C4-2B (cell line): ENCODE measurements at regions not wholly inside any gene's neighbourhood (a gene's known extent, or its start where the extent isn't known, plus 50 kb on each side); places are given as distances from the start of the nearest gene placed in this dataset.

Source experiments
- H3K27ac ChIP-seq: fragments of 450-650 bp; 2 replicates; pipeline ENCODE4 v1.5.1; 2017
- ZFX ChIP-seq: fragments of 450-650 bp; IDR thresholded peaks from 2 replicates; pipeline ENCODE4 v1.6.1; 2017
- TF ChIP-seq, protein P1 (sequence below): fragments of 450-650 bp; conservative IDR thresholded peaks from 2 replicates; pipeline ENCODE4 v1.5.1; 2017; ENCODE audit warnings: mild to moderate bottlenecking

GRCh38 chr11:38159038-38159437 is 1561.0 kb upstream of the RAG2 start:
- no peak overlapping the region for H3K27ac ChIP-seq
- TF ChIP-seq, protein P1, sequence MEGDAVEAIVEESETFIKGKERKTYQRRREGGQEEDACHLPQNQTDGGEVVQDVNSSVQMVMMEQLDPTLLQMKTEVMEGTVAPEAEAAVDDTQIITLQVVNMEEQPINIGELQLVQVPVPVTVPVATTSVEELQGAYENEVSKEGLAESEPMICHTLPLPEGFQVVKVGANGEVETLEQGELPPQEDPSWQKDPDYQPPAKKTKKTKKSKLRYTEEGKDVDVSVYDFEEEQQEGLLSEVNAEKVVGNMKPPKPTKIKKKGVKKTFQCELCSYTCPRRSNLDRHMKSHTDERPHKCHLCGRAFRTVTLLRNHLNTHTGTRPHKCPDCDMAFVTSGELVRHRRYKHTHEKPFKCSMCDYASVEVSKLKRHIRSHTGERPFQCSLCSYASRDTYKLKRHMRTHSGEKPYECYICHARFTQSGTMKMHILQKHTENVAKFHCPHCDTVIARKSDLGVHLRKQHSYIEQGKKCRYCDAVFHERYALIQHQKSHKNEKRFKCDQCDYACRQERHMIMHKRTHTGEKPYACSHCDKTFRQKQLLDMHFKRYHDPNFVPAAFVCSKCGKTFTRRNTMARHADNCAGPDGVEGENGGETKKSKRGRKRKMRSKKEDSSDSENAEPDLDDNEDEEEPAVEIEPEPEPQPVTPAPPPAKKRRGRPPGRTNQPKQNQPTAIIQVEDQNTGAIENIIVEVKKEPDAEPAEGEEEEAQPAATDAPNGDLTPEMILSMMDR = no peak
- TF ChIP-seq ZFX = no peak

- TF ChIP-seq ZFX = no peak
- TF ChIP-seq, protein P1 = no peak
- H3K27ac ChIP-seq = no peak overlapping the region
Observed at GRCh38 chr11:38156495-38157146, 1558.6 kb upstream of the RAG2 start.

DNA sequence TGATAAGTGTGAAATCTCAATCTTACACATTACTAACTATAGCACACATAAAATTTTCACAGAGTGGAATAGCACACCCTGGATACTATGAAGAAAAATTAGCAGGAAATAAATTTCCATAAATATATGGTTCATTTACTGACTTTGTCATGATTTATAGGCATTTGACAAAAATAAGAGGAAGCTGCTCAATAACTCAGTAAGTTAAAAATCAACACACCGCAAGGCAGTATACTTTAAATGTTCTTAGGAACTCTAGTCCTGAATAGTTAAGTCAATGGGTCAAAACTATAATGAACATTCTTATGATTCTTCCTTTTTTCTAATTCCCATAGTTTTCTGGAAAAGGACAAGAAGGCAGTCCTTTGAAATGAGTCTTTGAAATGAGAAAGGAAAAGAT is 1557.8 kb upstream of the RAG2 start:
- H3K27ac ChIP-seq = no peak overlapping the region

GRCh38 chr11:38153985-38154384 is 1555.9 kb upstream of the RAG2 start:
- TF ChIP-seq, protein P1 = no peak
- TF ChIP-seq ZFX = no peak
- H3K27ac ChIP-seq = no peak overlapping the region

More for the DNA sequence above, 1557.8 kb upstream of the RAG2 start:
- no peak for TF ChIP-seq ZFX
- TF ChIP-seq, protein P1 = no peak

GRCh38 chr11:38143852-38144251 is 1545.8 kb upstream of the RAG2 start:
- no peak for TF ChIP-seq ZFX
- TF ChIP-seq, protein P1 = no peak
- no peak overlapping the region for H3K27ac ChIP-seq

DNA sequence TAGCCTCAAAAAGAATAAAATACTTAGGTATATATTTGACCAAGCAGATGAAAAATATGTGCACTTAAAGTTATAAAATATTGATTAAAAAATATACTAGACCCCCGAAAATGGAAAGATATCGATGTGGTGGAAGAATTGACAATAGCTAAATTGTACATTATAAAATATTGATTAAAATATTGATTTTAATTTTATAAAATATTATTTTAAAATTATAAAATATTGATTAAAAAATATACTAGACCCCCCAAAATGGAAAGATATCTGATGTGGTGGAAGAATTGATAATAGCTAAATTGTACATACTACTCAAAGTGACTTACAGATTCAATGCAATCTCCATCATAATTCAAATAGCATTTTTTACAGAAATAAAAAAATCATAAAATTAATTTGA is 1540.9 kb upstream of the RAG2 start:
- H3K27ac ChIP-seq = no peak overlapping the region
- TF ChIP-seq, protein P1 = no peak
- no peak for TF ChIP-seq ZFX

- TF ChIP-seq, protein P1 = no peak
- no peak for TF ChIP-seq ZFX
- H3K27ac ChIP-seq = no peak overlapping the region
Observed at GRCh38 chr11:38136887-38137286, 1538.9 kb upstream of the RAG2 start.
